ENCODE measurements at regions not wholly inside any gene's neighbourhood (a gene's known extent, or its start where the extent isn't known, plus 50 kb on each side); places are given as distances from the start of the nearest gene placed in this dataset.
"Not testable (repeated sequence)": the region's sequence is repeated elsewhere in the genome, so short reads cannot be mapped to it uniquely, and the experiment has no call there.

GRCh38 chrY:12423416-12424252, 277.4 kb upstream of the USP9Y start:
- H3K27me3 Mint-ChIP-seq (ENCODE audit: unreplicated experiment), result peaks cover 5% of the 10 kb centered on the region

GRCh38 chrY:12425506-12425905, 275.5 kb upstream of the USP9Y start:
- Mint-ChIP-seq H3K9me3 (ENCODE audit: unreplicated experiment) (no peaks in the 10 kb centered on the region), H3K4me3 (ENCODE audit: unreplicated experiment) (no peak overlapping the region), H3K4me1 (ENCODE audit: low read depth, unreplicated experiment) (no peaks in the 10 kb centered on the region), H3K36me3 (ENCODE audit: unreplicated experiment) (no peaks in the 10 kb centered on the region), H3K27me3 (ENCODE audit: unreplicated experiment) (peaks cover 3% of the 10 kb centered on the region), H3K27ac (ENCODE audit: unreplicated experiment) (no peak overlapping the region)
- no peak for DNase-seq
- TF ChIP-seq, protein P1, sequence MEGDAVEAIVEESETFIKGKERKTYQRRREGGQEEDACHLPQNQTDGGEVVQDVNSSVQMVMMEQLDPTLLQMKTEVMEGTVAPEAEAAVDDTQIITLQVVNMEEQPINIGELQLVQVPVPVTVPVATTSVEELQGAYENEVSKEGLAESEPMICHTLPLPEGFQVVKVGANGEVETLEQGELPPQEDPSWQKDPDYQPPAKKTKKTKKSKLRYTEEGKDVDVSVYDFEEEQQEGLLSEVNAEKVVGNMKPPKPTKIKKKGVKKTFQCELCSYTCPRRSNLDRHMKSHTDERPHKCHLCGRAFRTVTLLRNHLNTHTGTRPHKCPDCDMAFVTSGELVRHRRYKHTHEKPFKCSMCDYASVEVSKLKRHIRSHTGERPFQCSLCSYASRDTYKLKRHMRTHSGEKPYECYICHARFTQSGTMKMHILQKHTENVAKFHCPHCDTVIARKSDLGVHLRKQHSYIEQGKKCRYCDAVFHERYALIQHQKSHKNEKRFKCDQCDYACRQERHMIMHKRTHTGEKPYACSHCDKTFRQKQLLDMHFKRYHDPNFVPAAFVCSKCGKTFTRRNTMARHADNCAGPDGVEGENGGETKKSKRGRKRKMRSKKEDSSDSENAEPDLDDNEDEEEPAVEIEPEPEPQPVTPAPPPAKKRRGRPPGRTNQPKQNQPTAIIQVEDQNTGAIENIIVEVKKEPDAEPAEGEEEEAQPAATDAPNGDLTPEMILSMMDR (IDR thresholded peaks at IDR 0.05; ENCODE audit: partially characterized antibody, unreplicated experiment), result no peak

More at GRCh38 chrY:12423416-12424252, 277.4 kb upstream of the USP9Y start:
- no peak overlapping the region for H3K27ac Mint-ChIP-seq (ENCODE audit: unreplicated experiment)
- TF ChIP-seq, protein P1 (IDR thresholded peaks at IDR 0.05; ENCODE audit: partially characterized antibody, unreplicated experiment), result no peak
- H3K4me3 Mint-ChIP-seq (ENCODE audit: unreplicated experiment), result no peak overlapping the region
- H3K36me3 Mint-ChIP-seq (ENCODE audit: unreplicated experiment), result no peaks in the 10 kb centered on the region
- DNase-seq, result no peak
- H3K9me3 Mint-ChIP-seq (ENCODE audit: unreplicated experiment), result no peaks in the 10 kb centered on the region
- no peaks in the 10 kb centered on the region for H3K4me1 Mint-ChIP-seq (ENCODE audit: low read depth, unreplicated experiment)

DNA sequence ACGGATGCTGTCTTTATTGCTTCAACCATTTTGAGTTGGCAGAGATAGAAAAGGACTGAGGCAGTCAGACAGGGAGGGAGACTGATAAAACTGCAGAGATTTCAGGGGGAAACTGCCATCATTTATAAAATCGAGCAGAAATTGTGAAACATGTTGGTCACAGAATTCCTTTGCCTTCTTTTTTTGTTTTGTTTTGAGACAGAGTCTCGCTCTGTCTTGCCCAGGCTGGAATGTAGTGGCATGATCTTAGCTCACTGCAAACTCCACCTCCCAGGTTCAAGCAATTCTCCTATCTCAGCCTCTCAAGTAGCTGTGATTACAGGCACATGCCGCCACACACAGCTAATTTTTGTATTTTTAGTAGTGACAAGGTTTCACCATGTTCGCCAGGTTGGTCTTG, 273.7 kb upstream of the USP9Y start:
- H3K4me1 Mint-ChIP-seq (ENCODE audit: low read depth, unreplicated experiment), result no peaks in the 10 kb centered on the region
- TF ChIP-seq, protein P1 (IDR thresholded peaks at IDR 0.05; ENCODE audit: partially characterized antibody, unreplicated experiment), result no peak
- no peak overlapping the region for H3K27ac Mint-ChIP-seq (ENCODE audit: unreplicated experiment)
- H3K36me3 Mint-ChIP-seq (ENCODE audit: unreplicated experiment), result no peaks in the 10 kb centered on the region
- H3K4me3 Mint-ChIP-seq (ENCODE audit: unreplicated experiment), result no peak overlapping the region
- DNase-seq, result no peak
- peaks cover 2% of the 10 kb centered on the region for H3K9me3 Mint-ChIP-seq (ENCODE audit: unreplicated experiment)
- no peaks in the 10 kb centered on the region for H3K27me3 Mint-ChIP-seq (ENCODE audit: unreplicated experiment)

GRCh38 chrY:12431546-12431945, 269.5 kb upstream of the USP9Y start:
- TF ChIP-seq, protein P1 (IDR thresholded peaks at IDR 0.05; ENCODE audit: partially characterized antibody, unreplicated experiment), result no peak
- peaks cover 2% of the 10 kb centered on the region for H3K9me3 Mint-ChIP-seq (ENCODE audit: unreplicated experiment)
- DNase-seq, result no peak
- H3K4me1 Mint-ChIP-seq (ENCODE audit: low read depth, unreplicated experiment), result no peaks in the 10 kb centered on the region
- H3K27me3 Mint-ChIP-seq (ENCODE audit: unreplicated experiment), result no peaks in the 10 kb centered on the region
- H3K4me3 Mint-ChIP-seq (ENCODE audit: unreplicated experiment), result peak overlapping the region; percentile 57
- no peaks in the 10 kb centered on the region for H3K36me3 Mint-ChIP-seq (ENCODE audit: unreplicated experiment)
- H3K27ac Mint-ChIP-seq (ENCODE audit: unreplicated experiment), result no peak overlapping the region

GRCh38 chrY:12438823-12439222, 262.2 kb upstream of the USP9Y start:
- H3K36me3 Mint-ChIP-seq (ENCODE audit: unreplicated experiment); H3K27ac Mint-ChIP-seq (ENCODE audit: unreplicated experiment); H3K4me1 Mint-ChIP-seq (ENCODE audit: low read depth, unreplicated experiment); H3K4me3 Mint-ChIP-seq (ENCODE audit: unreplicated experiment); H3K27me3 Mint-ChIP-seq (ENCODE audit: unreplicated experiment); DNase-seq; H3K9me3 Mint-ChIP-seq (ENCODE audit: unreplicated experiment): not testable (repeated sequence)

Measured in glutamatergic neuron (in vitro differentiated cells).